ENCODE measurements at regions not wholly inside any gene's neighbourhood (a gene's known extent, or its start where the extent isn't known, plus 50 kb on each side); places are given as distances from the start of the nearest gene placed in this dataset.

DNA sequence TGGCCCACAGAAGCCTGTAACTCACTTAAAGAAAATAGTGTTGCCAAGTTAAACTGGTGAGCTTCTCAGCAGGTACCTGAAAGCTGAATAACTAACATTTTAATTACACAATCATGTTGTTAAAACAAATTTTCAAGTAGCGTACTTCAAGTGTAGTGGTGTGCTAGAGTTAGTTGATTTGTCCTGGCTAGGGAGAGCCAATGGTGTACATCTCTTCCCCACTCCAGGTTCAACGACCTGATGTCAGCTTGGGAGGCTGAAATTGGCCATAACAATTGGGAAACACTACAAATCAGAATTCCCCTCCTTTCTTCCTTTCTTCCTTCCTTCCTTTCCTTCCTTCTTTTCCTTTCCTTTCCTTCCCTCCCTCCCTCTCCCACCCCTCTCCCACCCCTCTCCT lies 295.3 kb upstream of the SLC24A2 start:
- Histone ChIP-seq H3K9me3 (no peaks in the 10 kb centered on the region), H3K27me3 (peaks cover 0 to 52% of the 10 kb centered on the region in 2 donors), H3K36me3 (no peaks in the 10 kb centered on the region), H3K4me1 (no peaks in the 10 kb centered on the region), H3K4me3 (no peak overlapping the region), H3K27ac (no peak overlapping the region)
- DNase-seq (no peak), ATAC-seq (peak; percentile 96)
- TF ChIP-seq, protein P1, sequence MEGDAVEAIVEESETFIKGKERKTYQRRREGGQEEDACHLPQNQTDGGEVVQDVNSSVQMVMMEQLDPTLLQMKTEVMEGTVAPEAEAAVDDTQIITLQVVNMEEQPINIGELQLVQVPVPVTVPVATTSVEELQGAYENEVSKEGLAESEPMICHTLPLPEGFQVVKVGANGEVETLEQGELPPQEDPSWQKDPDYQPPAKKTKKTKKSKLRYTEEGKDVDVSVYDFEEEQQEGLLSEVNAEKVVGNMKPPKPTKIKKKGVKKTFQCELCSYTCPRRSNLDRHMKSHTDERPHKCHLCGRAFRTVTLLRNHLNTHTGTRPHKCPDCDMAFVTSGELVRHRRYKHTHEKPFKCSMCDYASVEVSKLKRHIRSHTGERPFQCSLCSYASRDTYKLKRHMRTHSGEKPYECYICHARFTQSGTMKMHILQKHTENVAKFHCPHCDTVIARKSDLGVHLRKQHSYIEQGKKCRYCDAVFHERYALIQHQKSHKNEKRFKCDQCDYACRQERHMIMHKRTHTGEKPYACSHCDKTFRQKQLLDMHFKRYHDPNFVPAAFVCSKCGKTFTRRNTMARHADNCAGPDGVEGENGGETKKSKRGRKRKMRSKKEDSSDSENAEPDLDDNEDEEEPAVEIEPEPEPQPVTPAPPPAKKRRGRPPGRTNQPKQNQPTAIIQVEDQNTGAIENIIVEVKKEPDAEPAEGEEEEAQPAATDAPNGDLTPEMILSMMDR (IDR thresholded peaks at IDR 0.05): no peak
- intact Hi-C loops (cut with DNase I): no loop called here

DNA sequence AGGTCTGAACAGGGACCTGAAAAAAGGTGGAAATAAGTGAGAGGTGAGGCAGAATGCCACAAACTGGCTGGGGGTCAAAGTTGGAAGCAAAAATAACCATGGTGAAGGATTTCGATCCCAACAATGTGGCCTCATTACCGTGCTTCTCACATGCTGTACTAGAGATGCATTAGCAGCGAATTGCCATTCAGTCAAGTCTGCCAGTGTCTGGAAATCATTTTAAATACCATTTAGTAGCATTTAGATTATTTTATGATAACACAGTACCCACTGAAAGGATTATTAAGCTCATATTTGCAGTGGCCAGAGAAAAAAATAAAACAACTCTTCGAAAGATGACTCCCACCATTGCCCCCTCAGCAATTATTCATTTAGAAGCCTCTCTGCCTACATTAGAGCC lies 294.6 kb upstream of the SLC24A2 start:
- ATAC-seq (no peak), DNase-seq (no peak)
- H3K27ac ChIP-seq: no peak overlapping the region
- TF ChIP-seq, protein P1 (IDR thresholded peaks at IDR 0.05): no peak
- intact Hi-C loops (cut with DNase I): no loop called here
- H3K9me3 ChIP-seq: no peaks in the 10 kb centered on the region
- no peaks in the 10 kb centered on the region for H3K4me1 ChIP-seq
- no peak overlapping the region for H3K4me3 ChIP-seq
- peaks cover 0 to 50% of the 10 kb centered on the region in 2 donors for H3K27me3 ChIP-seq
- H3K36me3 ChIP-seq: no peaks in the 10 kb centered on the region

DNA sequence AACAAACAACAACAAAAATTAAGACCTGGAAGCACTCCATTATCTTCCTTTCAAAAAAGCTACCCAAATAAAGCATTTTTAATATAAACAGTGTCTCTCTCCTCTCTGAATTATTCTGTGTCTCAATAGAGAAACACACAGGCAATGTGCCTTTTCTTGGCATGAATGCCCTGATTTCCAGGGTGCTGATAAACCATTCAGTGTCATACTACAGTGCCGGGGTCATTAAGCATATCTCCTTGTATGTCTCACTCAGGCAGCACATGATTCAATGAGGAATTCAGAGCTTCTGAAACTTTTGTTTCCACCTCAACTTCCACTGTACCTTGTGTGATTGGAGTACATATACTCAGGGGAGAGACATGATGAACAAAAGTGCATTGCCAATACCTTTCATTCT lies 294.0 kb upstream of the SLC24A2 start:
- Histone ChIP-seq H3K36me3 (no peaks in the 10 kb centered on the region), H3K4me1 (no peaks in the 10 kb centered on the region), H3K27me3 (peaks cover 0 to 51% of the 10 kb centered on the region in 2 donors), H3K9me3 (no peaks in the 10 kb centered on the region), H3K4me3 (no peak overlapping the region), H3K27ac (no peak overlapping the region)
- DNase-seq: no peak
- ATAC-seq: no peak
- intact Hi-C loops (cut with DNase I): no loop called here
- TF ChIP-seq, protein P1 (IDR thresholded peaks at IDR 0.05): no peak

DNA sequence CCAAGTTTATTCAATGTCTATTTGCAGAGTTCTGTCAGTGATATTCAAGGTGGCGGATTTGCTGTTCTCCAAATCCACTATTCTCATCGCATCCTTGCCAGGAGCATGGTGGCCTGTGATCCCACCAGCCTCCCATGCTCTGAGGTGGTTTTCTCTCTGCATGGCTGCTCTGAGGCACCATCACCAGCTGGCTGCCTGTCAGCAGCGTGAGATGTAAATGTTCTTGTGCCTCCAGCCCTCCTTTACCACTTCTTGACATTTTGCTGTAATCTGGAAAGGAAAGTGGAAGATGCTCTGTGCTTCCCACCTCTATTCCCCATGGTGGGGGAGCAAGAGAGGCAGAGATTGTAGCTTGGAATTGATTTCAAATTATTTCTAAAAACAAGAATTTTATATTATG lies 293.6 kb upstream of the SLC24A2 start:
- Histone ChIP-seq H3K36me3 (no peaks in the 10 kb centered on the region), H3K27me3 (peaks cover 0 to 52% of the 10 kb centered on the region in 2 donors), H3K4me3 (no peak overlapping the region), H3K27ac (no peak overlapping the region), H3K9me3 (no peaks in the 10 kb centered on the region), H3K4me1 (no peaks in the 10 kb centered on the region)
- TF ChIP-seq, protein P1 (IDR thresholded peaks at IDR 0.05): no peak
- DNase-seq (no peak), ATAC-seq (no peak)
- intact Hi-C loops (cut with DNase I): no loop called here

DNA sequence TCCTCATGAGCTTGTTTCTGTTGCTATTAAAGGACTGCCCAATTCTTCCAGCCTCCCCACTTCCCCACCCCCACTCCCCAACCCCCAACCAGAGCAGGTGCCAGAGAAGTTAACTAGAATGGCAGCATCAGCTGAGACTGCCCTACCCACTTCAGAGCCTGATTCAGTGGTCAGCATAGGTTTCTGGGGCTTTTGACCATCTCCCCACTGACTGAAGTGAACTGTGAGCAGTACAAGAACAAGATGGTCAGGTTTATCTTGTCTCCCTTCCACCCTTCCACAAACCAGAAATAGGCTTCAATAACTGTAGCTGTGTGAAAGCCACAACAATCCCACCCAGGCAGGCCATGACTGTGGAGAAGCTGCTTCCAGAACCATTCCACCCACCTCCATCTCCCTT lies 289.4 kb upstream of the SLC24A2 start:
- DNase-seq: no peak
- H3K9me3 ChIP-seq: no peaks in the 10 kb centered on the region
- H3K27me3 ChIP-seq: peaks cover 0 to 36% of the 10 kb centered on the region in 2 donors
- H3K4me1 ChIP-seq: no peaks in the 10 kb centered on the region
- no peak overlapping the region for H3K4me3 ChIP-seq
- H3K27ac ChIP-seq: no peak overlapping the region
- TF ChIP-seq, protein P1 (IDR thresholded peaks at IDR 0.05): no peak
- no peaks in the 10 kb centered on the region for H3K36me3 ChIP-seq
- no peak for ATAC-seq
- intact Hi-C loops (cut with DNase I): no loop called here
